Stomach smooth muscle (tissue), 2 donors: ENCODE measurements at regions not wholly inside any gene's neighbourhood (a gene's known extent, or its start where the extent isn't known, plus 50 kb on each side); places are given as distances from the start of the nearest gene placed in this dataset.
A peak's percentile ranks its signal among the peaks of the same experiment; 100 is the strongest.

Source experiments
- H3K27ac ChIP-seq: one replicate; pipeline ENCODE4 v1.7.0; 2013; ENCODE audit warnings: mild to moderate bottlenecking, low read length, inconsistent platforms
- H3K27me3 ChIP-seq, 2 donors: one replicate each; pipeline ENCODE4 v1.7.0; 2013; ENCODE audit warnings: low read length in 2 of 2; ENCODE audit not compliant: insufficient read depth in 2 of 2, control insufficient read depth in 1 of 2
- H3K36me3 ChIP-seq, 2 donors: one replicate each; pipeline ENCODE4 v1.7.0; 2013; ENCODE audit warnings: low read length in 2 of 2; ENCODE audit not compliant: control insufficient read depth in 2 of 2, insufficient read depth in 2 of 2
- H3K4me1 ChIP-seq: one replicate; pipeline ENCODE4 v1.7.0; 2013; ENCODE audit warnings: low read length; ENCODE audit not compliant: control insufficient read depth, insufficient read depth
- H3K4me3 ChIP-seq, 2 donors: one replicate each; pipeline ENCODE4 v1.7.0; 2013; ENCODE audit warnings: low read length in 2 of 2
- H3K9ac ChIP-seq, 2 donors: one replicate each; pipeline ENCODE4 v1.7.0; 2013; ENCODE audit warnings: low read length in 2 of 2, mild to moderate bottlenecking in 1 of 2
- H3K9me3 ChIP-seq, 2 donors: one replicate each; pipeline ENCODE4 v1.7.0; 2013; ENCODE audit warnings: low read length in 2 of 2; ENCODE audit not compliant: control insufficient read depth in 2 of 2
- donor health status: healthy.
- donor health status: Pancreatic carcinoma.

GRCh38 chr10:4663162-4663992 lies 162.6 kb upstream of the AKR1E2 start:
- H3K27ac ChIP-seq, result peak overlapping the region; percentile 80

GRCh38 chr10:4662576-4663161 lies 163.3 kb upstream of the AKR1E2 start:
- Histone ChIP-seq H3K36me3 (no peaks in the 10 kb centered on the region), H3K27me3 (no peaks in the 10 kb centered on the region), H3K9ac (peak overlapping the region in 1 of 2 donors; percentile 29), H3K4me1 (peaks cover 10% of the 10 kb centered on the region), H3K4me3 (peak overlapping the region in 1 of 2 donors; percentile 50), H3K9me3 (no peaks in the 10 kb centered on the region), H3K27ac (peak overlapping the region; percentile 80)

More at GRCh38 chr10:4663162-4663992, 162.6 kb upstream of the AKR1E2 start:
- Histone ChIP-seq H3K27me3 (no peaks in the 10 kb centered on the region), H3K9me3 (no peaks in the 10 kb centered on the region), H3K36me3 (no peaks in the 10 kb centered on the region), H3K4me3 (peak overlapping the region; percentile 6 to 44), H3K9ac (peak overlapping the region; percentile 34 to 51), H3K4me1 (peaks cover 10% of the 10 kb centered on the region)

GRCh38 chr10:4661511-4662255 lies 164.3 kb upstream of the AKR1E2 start:
- peak overlapping the region; percentile 80 for H3K27ac ChIP-seq
- H3K4me1 ChIP-seq, result peaks cover 10% of the 10 kb centered on the region
- no peaks in the 10 kb centered on the region for H3K9me3 ChIP-seq
- peak overlapping the region; percentile 26 to 50 for H3K4me3 ChIP-seq
- no peaks in the 10 kb centered on the region for H3K36me3 ChIP-seq
- no peaks in the 10 kb centered on the region for H3K27me3 ChIP-seq
- peak overlapping the region in 1 of 2 donors; percentile 13 for H3K9ac ChIP-seq

GRCh38 chr10:4658777-4659176 lies 167.2 kb upstream of the AKR1E2 start:
- Histone ChIP-seq H3K36me3 (no peaks in the 10 kb centered on the region), H3K4me1 (peaks cover 10% of the 10 kb centered on the region), H3K4me3 (no peak overlapping the region), H3K9me3 (no peaks in the 10 kb centered on the region), H3K27me3 (no peaks in the 10 kb centered on the region), H3K27ac (no peak overlapping the region), H3K9ac (no peak overlapping the region)

GRCh38 chr10:4656576-4657194 lies 169.3 kb upstream of the AKR1E2 start:
- Histone ChIP-seq H3K27ac (no peak overlapping the region), H3K4me1 (no peaks in the 10 kb centered on the region), H3K27me3 (no peaks in the 10 kb centered on the region), H3K36me3 (no peaks in the 10 kb centered on the region), H3K9ac (no peak overlapping the region), H3K9me3 (no peaks in the 10 kb centered on the region), H3K4me3 (no peak overlapping the region)

- Histone ChIP-seq H3K36me3 (no peaks in the 10 kb centered on the region), H3K27me3 (no peaks in the 10 kb centered on the region), H3K4me1 (peaks cover under 1% of the 10 kb centered on the region), H3K27ac (no peak overlapping the region), H3K9ac (no peak overlapping the region), H3K9me3 (no peaks in the 10 kb centered on the region), H3K4me3 (no peak overlapping the region)
These were observed 170.1 kb upstream of the AKR1E2 start for GRCh38 chr10:4655879-4656278.

GRCh38 chr10:4655406-4655805 lies 170.6 kb upstream of the AKR1E2 start:
- no peaks in the 10 kb centered on the region for H3K36me3 ChIP-seq
- no peak overlapping the region for H3K4me3 ChIP-seq
- no peaks in the 10 kb centered on the region for H3K9me3 ChIP-seq
- H3K27me3 ChIP-seq, result no peaks in the 10 kb centered on the region
- H3K4me1 ChIP-seq, result peaks cover 5% of the 10 kb centered on the region
- H3K27ac ChIP-seq, result no peak overlapping the region
- H3K9ac ChIP-seq, result no peak overlapping the region

- Histone ChIP-seq H3K9me3 (no peaks in the 10 kb centered on the region), H3K4me3 (no peak overlapping the region), H3K27ac (no peak overlapping the region), H3K9ac (no peak overlapping the region), H3K4me1 (peaks cover 6% of the 10 kb centered on the region), H3K27me3 (no peaks in the 10 kb centered on the region), H3K36me3 (no peaks in the 10 kb centered on the region)
These were observed 171.5 kb upstream of the AKR1E2 start for GRCh38 chr10:4654496-4654895.

- H3K27me3 ChIP-seq, result no peaks in the 10 kb centered on the region
- no peak overlapping the region for H3K9ac ChIP-seq
- no peaks in the 10 kb centered on the region for H3K36me3 ChIP-seq
- H3K4me1 ChIP-seq, result peaks cover 15% of the 10 kb centered on the region
- H3K4me3 ChIP-seq, result no peak overlapping the region
- no peak overlapping the region for H3K27ac ChIP-seq
- no peaks in the 10 kb centered on the region for H3K9me3 ChIP-seq
These were observed 172.8 kb upstream of the AKR1E2 start for GRCh38 chr10:4653160-4653559.

- Histone ChIP-seq H3K36me3 (no peaks in the 10 kb centered on the region), H3K27ac (no peak overlapping the region), H3K9ac (no peak overlapping the region), H3K27me3 (no peaks in the 10 kb centered on the region), H3K4me3 (no peak overlapping the region), H3K4me1 (peaks cover 15% of the 10 kb centered on the region), H3K9me3 (no peaks in the 10 kb centered on the region)
These were observed 173.6 kb upstream of the AKR1E2 start for GRCh38 chr10:4652111-4653010.
